ENCODE measurements at regions not wholly inside any gene's neighbourhood (a gene's known extent, or its start where the extent isn't known, plus 50 kb on each side); places are given as distances from the start of the nearest gene placed in this dataset.

DNA sequence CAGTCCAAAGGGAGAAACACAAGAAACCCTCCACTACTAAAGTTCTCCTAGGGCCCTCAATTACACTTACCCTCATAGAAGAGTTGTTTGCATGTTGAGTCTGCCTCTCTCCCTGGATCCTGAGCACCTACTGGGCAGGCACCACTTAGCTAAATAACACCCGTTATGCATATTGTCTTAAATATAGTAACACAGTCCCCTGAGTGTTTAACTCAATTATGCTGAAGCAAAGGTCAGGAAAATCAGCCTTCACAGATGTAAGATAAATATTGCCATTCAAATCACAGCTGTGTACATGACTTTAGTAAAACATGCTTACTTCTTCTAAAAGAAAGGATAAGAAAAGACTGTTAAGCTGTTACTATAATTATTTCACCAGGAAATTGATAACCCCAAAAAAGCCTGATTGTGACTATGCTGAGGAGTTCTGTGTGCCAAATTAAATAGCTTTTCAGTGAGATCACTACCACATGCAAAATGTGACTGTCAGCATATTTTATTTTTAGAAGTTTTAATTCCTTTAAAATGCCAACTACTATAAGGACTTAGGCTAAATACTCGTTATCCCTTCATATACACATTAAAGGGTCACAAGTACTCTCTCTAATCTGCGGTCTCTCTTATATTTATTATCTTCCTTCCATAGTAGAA, 733.9 kb upstream of the PHF14 start:
- Histone ChIP-seq H3K27ac (no peak overlapping the region), H3K9me3 (no peaks in the 10 kb centered on the region), H3K36me3 (no peaks in the 10 kb centered on the region), H3K27me3 (no peaks in the 10 kb centered on the region), H3K4me3 (no peak overlapping the region), H3K4me1 (peaks cover 0 to 12% (median 0%) of the 10 kb centered on the region in 4 donors)
- TF ChIP-seq, protein P1, sequence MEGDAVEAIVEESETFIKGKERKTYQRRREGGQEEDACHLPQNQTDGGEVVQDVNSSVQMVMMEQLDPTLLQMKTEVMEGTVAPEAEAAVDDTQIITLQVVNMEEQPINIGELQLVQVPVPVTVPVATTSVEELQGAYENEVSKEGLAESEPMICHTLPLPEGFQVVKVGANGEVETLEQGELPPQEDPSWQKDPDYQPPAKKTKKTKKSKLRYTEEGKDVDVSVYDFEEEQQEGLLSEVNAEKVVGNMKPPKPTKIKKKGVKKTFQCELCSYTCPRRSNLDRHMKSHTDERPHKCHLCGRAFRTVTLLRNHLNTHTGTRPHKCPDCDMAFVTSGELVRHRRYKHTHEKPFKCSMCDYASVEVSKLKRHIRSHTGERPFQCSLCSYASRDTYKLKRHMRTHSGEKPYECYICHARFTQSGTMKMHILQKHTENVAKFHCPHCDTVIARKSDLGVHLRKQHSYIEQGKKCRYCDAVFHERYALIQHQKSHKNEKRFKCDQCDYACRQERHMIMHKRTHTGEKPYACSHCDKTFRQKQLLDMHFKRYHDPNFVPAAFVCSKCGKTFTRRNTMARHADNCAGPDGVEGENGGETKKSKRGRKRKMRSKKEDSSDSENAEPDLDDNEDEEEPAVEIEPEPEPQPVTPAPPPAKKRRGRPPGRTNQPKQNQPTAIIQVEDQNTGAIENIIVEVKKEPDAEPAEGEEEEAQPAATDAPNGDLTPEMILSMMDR (IDR thresholded peaks at IDR 0.05), result no peak
- intact Hi-C loops (cut with DNase I; ENCODE audit: low total_unique reads), result no loop called here
- DNase-seq, result no peak

DNA sequence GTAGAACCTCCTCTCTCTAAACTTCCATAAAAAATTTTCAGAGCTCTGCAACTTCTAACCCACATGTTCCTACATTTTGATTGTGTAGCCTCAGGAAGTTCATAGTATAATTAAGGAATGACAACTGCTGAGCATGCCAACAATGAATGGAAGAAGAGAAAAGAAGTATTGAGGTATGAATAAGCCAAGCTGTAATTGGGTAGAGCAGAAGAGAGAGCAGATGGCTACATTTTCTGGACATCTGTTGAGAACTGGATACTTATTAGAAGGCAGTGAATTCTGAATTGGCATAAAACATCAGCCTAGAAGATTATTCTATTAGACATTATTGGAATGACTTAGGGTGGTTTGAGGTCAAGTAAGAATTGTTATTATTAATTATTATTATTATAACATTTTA, 728.3 kb upstream of the PHF14 start:
- Histone ChIP-seq H3K4me3 (no peak overlapping the region), H3K27me3 (no peaks in the 10 kb centered on the region), H3K36me3 (no peaks in the 10 kb centered on the region), H3K9me3 (peaks cover 0 to 6% (median 0%) of the 10 kb centered on the region in 3 donors), H3K4me1 (peaks cover 0 to under 1% (median 0%) of the 10 kb centered on the region in 4 donors), H3K27ac (no peak overlapping the region)
- intact Hi-C loops (cut with DNase I; ENCODE audit: low total_unique reads), result no loop called here
- DNase-seq, result no peak
- TF ChIP-seq, protein P1 (IDR thresholded peaks at IDR 0.05), result no peak

DNA sequence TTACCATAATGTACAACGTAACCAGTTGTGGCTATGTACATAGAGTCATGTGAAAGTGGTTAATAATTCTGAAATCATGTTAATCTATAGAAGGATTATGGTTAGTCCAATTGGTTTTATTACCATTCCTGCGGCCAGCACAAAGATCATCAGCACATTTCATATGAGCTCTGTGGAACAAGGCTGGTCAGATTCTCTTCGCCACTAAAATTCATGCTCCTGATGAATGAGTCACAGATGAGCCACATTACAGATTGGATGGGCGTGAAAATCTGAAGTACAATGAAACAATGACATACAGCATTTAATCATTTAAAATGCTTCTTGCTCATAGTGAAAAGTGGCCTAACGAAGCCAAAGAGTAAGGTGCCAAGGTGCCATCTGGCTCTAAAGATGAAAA, 716.2 kb upstream of the PHF14 start:
- Histone ChIP-seq H3K4me1 (no peaks in the 10 kb centered on the region), H3K4me3 (no peak overlapping the region), H3K27ac (no peak overlapping the region), H3K36me3 (no peaks in the 10 kb centered on the region), H3K27me3 (no peaks in the 10 kb centered on the region), H3K9me3 (no peaks in the 10 kb centered on the region)
- intact Hi-C loops (cut with DNase I; ENCODE audit: low total_unique reads), result no loop called here
- TF ChIP-seq, protein P1 (IDR thresholded peaks at IDR 0.05), result no peak
- DNase-seq, result no peak

DNA sequence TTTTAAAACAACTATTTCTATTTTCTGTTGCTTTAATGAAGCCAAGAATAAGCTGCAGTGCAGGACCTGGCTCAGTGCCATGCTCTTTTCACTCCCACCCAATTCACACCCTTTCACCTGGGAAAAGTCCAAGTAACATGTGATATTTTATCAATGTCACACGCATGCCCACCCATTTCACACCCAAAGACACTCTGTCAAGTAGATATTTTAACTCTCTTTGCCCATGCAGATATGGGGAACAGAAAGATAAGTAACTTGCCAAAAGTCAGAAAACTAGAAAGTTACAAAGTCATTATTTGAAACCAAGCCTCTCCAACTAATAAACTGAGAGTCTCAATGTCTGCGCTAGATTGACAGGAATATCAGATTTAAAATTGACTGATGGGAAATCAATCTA, 706.7 kb upstream of the PHF14 start:
- H3K4me3 ChIP-seq, result no peak overlapping the region
- no peaks in the 10 kb centered on the region for H3K36me3 ChIP-seq
- no peak overlapping the region for H3K27ac ChIP-seq
- intact Hi-C loops (cut with DNase I; ENCODE audit: low total_unique reads), result no loop called here
- no peak for DNase-seq
- no peaks in the 10 kb centered on the region for H3K9me3 ChIP-seq
- TF ChIP-seq, protein P1 (IDR thresholded peaks at IDR 0.05), result no peak
- peaks cover 0 to 15% (median 1%) of the 10 kb centered on the region in 4 donors for H3K4me1 ChIP-seq
- H3K27me3 ChIP-seq, result no peaks in the 10 kb centered on the region

DNA sequence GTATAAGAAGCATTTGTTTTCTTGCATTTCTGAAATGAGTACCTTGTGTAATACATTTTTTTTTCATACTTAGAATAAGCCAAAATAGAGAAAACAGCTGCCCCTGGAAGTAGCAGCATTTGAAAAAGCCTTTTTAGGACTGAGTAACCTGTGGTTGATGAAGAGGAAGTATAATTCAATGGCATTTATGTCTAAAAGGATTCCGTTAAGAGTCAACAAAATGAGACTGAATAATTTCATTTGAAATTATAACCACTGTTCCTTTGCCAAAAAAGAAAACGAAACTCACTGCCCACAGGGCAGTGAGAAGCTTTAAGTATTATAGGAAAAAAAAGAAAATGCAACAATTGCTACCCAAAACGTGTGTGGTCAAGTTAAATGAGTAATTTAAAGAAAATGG, 705.6 kb upstream of the PHF14 start:
- no peak for DNase-seq
- peaks cover 0 to 15% (median 1%) of the 10 kb centered on the region in 4 donors for H3K4me1 ChIP-seq
- intact Hi-C loops (cut with DNase I; ENCODE audit: low total_unique reads), result no loop called here
- H3K36me3 ChIP-seq, result no peaks in the 10 kb centered on the region
- H3K9me3 ChIP-seq, result no peaks in the 10 kb centered on the region
- TF ChIP-seq, protein P1 (IDR thresholded peaks at IDR 0.05), result no peak
- H3K4me3 ChIP-seq, result no peak overlapping the region
- H3K27ac ChIP-seq, result no peak overlapping the region
- H3K27me3 ChIP-seq, result no peaks in the 10 kb centered on the region

DNA sequence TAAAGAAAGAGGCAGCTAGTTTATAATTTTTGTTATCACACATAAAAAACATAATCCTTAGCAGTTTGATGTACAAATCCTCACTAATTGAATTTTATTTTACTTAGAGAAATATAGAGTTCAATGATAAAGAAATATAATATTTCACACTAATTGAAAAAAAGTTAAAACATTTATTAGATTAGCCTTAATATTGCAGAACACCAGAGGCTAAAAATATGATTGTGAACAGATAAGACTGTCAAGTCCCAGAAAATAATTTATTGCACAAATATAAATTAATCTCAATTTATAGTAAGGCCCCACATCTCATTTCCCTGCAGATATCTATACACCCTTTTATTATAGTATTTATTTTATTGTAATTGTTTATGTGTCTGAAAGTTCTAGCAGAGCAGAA, 690.8 kb upstream of the PHF14 start:
- DNase-seq, result no peak
- no peak overlapping the region for H3K4me3 ChIP-seq
- H3K36me3 ChIP-seq, result no peaks in the 10 kb centered on the region
- no peaks in the 10 kb centered on the region for H3K4me1 ChIP-seq
- H3K27ac ChIP-seq, result no peak overlapping the region
- H3K27me3 ChIP-seq, result no peaks in the 10 kb centered on the region
- TF ChIP-seq, protein P1 (IDR thresholded peaks at IDR 0.05), result no peak
- intact Hi-C loops (cut with DNase I; ENCODE audit: low total_unique reads), result no loop called here
- no peaks in the 10 kb centered on the region for H3K9me3 ChIP-seq

Measured in tibial artery (tissue), 4 donors.